ENCODE measurements at regions not wholly inside any gene's neighbourhood (a gene's known extent, or its start where the extent isn't known, plus 50 kb on each side); places are given as distances from the start of the nearest gene placed in this dataset.

DNA sequence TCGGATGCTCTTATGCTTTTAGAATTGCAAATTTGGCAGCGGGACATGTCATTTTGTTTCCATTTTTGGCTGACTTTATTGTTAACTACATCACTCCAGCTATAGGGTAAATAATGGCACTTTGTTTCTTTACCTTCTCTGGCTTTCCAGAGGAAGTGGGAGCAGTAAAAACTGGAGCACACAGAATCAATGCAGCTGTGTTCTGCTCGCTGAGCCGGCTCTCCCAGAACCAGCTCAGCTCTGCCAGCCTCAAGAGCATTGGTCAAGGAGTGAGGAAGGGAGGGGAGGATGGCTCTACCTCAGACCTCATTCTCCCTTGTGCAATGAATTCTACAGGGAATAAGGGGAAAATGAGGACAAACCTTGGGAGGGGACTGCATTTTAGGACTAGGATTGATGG, 50.5 kb upstream of the SPATA13 start:
- DNase-seq (no peak), ATAC-seq (replicated peaks in 1 of 2) (no peak)
- Mint-ChIP-seq H3K4me1 (ENCODE audit: low read depth) (no peaks in the 10 kb centered on the region), H3K27me3 (ENCODE audit: low read depth) (peaks cover 45% of the 10 kb centered on the region), H3K36me3 (ENCODE audit: insufficient read depth in 2 of 2) (no peaks in the 10 kb centered on the region), H3K4me3 (no peak overlapping the region), H3K27ac (no peak overlapping the region), H3K9me3 (no peaks in the 10 kb centered on the region)
